ENCODE measurements at regions not wholly inside any gene's neighbourhood (a gene's known extent, or its start where the extent isn't known, plus 50 kb on each side); places are given as distances from the start of the nearest gene placed in this dataset.

DNA sequence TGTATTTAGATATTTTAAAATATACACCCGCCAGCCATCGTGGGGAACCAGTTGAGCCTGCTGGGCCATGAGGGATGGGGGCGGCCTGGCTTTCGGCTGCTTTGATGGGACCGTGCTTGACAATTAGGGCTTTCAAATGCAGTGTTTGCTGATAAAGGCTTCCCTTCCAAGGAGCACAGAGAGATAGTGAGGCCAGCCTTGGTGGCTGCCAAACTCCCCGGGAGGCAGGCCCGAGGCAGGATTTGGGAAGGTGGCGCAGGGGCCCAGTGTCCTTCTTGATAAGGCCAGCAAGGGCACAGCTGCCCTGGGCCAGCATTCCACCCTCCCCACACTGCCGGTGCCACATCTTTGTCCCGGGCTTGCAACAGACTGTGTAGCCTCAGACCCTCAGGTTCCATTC lies 75.6 kb downstream of the LINGO1 start:
- TF ChIP-seq CTCF (conservative IDR thresholded peaks at IDR 0.05; ENCODE audit: low read length) (no peak), EZH2phosphoT487 (IDR thresholded peaks at IDR 0.05; ENCODE audit: borderline replicate concordance) (no peak)
